CD4-positive, alpha-beta T cell treated with Interleukin-4 for 1 hour (primary cell): ENCODE measurements at regions not wholly inside any gene's neighbourhood (a gene's known extent, or its start where the extent isn't known, plus 50 kb on each side); places are given as distances from the start of the nearest gene placed in this dataset.

Source experiments
- DNase-seq, 2 donors: peaks; one replicate each; pipeline ENCODE4 v3.0.0-alpha.2; 2020 to 2022

DNA sequence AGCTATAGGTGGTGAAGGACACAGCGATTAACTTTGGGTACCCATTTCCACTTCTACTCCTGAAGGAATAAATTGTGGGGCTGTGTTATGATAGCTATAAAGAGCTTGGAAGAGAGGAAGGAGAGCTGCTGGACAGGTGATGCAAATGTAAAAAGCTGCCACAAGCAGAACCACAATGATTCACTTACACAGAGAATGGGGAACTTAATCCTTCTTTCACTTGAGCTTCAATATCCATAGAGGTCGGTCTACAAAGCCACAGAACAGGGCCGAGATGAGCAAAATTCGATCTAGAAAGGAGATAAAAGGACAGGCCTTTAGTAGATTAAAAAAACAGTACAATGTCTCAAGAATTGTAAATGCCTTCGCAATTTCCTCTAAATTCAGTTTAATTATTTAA is 831.1 kb downstream of the LRFN5 start:
- DNase-seq = no peak

DNA sequence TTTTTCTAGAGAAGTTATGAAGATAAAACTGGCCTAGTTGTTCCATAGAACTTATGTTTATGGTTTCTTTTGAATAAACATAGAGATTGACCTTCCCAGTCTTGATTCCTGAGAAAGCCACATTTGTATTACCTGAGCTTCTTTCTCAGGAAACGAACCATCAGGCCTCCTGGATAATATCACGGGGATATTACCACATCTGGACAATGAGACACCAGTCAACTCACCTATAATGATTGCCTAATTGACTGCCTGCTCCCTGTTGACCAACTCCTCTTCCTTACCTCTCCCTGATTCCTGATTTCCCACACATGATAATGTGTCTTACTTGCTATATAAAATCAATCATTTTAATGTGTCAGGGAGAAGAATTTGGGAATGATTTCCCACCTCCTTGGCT is 822.7 kb downstream of the LRFN5 start:
- no peak for DNase-seq

DNA sequence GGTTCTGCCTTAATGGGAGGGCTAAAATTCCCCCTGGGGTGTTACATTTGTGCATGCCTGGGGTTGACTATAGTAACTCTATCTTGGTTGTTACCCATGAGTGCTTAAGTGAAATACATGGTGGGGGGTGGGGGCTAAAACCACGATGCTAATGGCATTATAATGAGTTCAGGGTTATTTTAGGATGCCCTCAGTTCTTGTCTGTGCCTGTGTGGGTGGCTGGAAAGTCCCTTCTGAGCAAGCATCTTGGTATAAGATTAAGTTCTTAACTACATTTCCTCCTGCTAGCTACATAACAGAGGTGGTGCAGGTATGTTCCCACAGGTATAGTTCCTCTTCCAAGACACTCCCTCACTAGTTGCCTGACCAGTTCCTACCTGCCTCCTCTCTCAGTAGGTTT is 822.3 kb downstream of the LRFN5 start:
- DNase-seq = peak in 1 of 2 donors; percentile 49

DNA sequence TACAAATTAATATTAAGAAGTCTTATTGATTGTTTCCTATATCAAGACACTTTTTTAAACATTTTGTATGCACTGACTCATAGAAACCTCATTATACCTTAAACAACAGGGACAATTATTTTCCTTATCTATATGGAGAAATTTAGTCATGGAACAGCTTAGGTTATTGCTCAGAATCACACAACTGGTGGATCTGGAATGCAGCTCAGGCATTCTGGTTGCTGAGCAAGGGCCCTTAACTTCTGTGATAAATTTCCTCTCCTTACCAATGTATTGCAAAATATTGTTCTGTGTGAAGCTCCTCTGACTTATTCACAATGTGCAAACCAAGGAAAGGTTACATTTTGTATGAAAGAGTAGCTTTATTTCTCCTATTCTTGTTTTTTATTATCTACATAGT is 817.8 kb downstream of the LRFN5 start:
- DNase-seq = no peak

DNA sequence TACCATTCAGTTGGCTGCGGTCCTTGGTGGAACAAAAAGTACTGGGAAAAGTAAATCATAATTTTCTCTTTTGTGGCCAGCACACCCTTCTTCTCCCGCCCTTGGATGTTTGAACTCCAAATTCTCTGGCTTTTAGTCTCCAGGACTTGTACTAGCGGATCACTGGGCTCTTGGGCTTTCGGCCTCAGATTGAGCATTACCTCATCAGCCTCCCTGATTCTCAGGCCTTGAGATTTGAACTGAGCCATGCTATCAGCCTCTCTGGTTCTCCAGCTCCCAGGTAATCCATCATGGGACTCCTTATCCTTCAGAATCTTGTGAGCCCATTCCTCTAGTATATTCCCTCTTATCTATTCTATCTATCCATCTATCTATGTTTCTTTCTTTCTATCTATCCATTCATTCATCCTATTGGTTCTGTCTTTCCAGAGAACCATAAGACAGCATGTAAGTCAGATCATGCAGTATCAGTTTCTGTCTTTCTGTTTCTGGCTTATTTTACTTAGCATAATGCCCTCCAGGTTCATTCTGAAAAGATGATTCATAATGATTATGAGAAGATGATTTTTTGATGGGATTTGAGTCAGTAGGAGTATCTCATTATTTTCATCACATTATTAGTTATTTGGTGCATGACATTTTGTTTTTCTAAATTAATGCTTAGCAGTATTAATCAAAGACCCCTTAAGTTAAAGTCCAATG is 814.9 kb downstream of the LRFN5 start:
- DNase-seq = no peak

DNA sequence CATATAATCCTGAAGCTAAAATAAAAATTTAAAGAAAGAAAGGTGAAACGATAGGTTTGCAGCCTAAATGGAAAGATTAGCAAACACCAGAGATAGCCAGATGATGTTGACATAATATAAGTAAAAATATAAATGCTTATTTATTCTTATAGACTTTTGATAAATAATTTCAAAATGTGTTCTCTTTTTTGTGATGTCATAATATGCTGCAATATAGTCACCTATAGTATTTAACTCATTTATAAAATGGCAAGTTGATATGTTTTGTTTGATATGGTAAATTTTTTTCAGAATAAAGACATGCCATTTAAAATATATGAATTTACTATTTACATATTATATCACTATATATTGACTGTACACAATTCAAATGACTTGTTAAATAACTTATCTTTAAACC is 813.4 kb downstream of the LRFN5 start:
- no peak for DNase-seq

DNA sequence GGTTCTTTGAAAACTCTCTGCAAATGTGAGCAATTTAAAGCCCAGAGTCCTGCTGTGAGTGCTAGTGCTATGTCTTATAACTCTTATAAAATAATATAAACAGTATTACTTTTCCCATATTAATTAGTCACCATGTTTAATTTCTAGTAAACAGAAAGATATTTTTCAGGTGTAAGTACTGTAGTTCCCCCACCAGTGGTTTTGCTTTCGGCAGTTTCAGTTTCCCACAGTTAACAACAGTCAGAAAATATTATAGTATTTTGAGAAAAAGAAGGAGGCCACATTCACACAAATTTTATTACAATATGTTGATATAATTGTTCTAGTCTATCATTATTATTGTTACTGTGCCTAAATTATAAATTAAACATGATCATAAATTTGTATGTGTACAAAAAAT is 800.5 kb downstream of the LRFN5 start:
- no peak for DNase-seq

DNA sequence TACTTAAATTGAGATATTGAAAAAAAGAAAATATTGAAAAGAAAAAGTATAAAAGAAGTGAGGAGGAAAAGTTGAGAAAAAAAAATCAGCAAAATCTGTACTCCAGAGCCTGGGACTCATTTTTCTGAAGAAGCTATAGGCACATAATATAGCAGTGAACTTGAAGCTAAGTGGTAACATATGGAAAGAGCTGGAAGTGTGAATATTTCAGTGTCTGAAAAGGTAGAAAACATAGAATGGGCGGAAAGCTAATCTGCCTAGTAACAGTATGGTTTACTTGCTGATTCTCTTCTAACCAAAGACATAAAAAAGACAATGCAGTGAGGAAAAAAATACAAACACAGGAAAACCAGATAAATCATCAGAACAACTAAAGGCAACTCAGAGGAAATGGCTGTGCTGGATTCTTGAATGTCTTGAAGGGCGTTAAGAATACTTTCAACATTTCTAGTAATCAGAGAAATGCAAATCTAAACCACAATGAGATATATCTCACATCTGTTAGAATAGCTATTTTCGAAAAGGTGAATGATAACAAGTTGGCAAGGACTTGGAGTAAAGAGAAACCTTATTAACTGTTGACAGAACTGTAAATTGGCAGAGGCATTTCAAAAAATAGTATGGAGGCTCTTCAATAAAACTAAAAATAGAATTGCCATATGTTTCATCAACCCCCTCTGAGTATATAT is 784.6 kb downstream of the LRFN5 start:
- DNase-seq = no peak

DNA sequence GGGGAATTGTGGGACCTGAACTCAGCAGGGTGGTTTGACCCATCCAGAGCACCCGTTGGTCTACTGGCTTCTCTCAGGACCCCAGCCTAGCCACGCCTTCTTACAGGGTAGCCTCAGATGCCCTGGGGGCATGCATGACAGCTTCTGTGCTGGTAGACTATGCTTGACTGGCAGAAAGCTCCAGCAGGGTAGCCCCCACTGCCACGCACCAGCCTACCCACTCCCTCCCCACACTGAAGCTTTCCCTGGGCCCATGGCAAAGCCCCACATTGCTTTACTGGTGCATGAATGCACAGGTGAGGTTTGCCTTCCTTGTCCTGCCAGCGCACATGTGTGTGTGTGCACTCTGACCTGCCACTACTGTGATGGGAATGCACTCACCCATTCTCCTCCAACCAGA is 772.2 kb downstream of the LRFN5 start:
- DNase-seq = no peak

DNA sequence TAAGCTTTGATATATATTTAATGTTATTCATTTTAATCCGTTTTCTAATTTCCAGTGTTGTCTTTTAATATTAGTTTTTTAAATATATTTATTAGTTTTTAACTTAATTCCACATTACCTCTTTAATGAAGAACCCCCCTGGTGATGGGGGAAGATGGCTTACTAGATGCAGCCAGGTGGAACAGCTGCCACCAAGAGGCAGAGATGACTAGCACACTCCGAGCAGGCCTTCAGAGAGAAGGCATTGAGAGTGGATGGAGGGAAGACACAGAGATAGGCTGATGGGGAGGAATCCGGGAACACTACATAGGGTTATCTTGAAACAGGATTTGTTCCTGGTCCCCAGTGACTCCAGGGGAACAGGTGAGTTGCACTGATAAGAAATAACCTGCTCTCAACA is 771.6 kb downstream of the LRFN5 start:
- no peak for DNase-seq

DNA sequence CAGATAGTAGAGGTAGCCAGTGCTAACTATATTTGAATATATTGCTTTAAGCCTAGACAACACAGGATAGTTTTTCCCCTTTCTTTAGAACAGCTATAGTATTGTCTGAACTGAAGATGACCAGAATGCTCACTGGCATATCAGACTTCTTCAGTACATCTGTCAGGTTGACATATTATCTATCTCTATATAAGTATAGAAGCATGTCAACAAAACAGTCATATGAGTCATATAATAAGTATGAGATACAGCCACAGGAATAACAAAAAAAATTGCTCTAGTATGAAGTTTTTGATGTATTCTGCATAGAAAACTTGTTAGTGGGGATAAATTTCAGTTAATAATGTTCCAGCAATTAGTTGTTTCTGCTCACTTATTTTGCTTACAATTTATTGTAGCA is 767.7 kb downstream of the LRFN5 start:
- no peak for DNase-seq

DNA sequence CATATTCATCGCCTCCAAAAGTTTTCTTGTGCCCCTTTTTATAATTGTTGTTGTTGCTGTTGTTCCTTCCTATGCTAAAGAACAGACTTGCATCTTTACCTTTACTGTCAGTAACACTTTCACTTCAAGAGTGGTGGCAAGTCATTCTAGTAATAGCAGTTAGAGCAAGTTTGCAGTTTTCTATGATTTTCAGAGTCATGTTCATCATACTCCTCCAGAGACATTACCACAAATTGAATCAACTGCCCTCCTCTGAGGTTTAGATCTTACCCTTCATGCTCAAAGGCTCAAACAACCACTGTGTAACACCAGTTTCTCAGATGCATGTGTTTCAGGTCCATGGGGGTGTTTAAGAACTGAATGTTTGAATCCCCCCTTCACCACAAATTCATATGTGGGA is 763.4 kb downstream of the LRFN5 start:
- no peak for DNase-seq

DNA sequence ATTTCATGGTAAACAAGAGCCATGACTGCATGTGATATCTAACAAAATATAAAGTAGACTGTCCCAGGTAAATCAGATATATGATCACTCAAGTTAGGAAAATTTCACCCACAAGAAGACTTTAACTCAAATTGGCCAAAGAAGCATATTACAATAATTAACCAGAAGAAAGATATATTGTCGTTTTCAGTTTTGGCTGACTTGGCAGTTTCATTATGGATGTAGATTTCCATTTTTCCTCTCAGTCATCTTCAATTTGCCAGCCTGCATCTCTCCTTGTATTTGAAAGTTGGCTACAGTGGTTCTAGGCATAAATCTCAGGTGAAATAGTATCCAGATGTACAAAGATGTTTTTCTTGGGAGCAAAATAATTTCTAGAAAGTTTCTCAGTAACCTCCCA is 761.6 kb downstream of the LRFN5 start:
- no peak for DNase-seq

DNA sequence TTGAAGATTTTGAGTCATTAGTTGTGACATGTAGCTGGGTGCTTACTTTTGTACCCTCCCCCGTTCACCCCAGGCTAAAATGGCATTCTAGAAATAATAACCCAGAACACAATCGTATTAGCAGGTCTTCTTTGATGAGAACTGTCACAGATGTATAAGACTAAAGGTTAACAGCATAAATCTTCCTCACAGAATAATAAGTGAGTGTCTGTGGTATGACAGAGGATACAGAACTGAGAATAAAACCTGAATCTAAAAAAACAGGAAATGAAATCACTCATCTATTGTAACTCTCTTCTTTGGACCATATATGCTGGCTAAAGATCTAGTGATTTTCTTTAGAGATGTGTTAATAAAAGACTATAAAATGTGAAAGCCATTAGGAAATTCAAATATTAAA is 746.6 kb downstream of the LRFN5 start:
- no peak for DNase-seq

DNA sequence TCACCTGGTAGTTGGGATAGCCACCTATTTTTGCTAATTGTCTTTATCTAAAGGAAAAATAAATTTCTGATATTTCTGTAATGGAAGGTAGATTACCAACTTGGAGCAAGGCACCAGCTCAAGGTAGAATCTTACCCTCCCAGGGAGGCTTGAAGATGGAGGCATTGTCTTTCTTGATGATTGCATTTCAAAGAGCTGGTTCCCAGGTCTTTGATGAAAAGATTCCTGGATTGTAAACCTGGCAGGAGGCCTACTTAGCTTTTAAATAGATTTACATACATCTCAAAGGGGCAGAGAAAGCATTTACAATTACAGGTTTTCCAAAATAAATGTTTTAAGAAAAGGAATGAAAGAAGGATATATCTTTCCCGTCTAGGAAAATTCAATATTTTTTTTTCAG is 729.2 kb downstream of the LRFN5 start:
- no peak for DNase-seq

DNA sequence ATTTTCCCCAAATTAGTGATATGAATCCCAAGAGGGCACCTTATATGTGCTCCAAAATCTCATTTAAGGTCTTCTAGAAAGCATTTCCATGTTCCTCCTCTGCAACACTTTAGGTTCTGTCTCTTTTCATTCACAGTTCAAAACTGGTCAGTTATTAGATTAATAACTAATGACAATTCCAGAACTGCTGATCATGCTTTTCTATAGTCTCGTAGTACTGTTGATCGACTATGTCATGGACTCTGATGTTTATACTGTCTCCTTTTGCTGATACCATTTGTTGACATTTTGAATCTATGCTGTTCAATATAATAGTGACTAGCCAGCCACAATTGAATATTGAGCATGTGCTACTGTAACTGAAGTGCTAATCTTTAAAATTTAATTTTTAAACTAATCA is 728.3 kb downstream of the LRFN5 start:
- no peak for DNase-seq

DNA sequence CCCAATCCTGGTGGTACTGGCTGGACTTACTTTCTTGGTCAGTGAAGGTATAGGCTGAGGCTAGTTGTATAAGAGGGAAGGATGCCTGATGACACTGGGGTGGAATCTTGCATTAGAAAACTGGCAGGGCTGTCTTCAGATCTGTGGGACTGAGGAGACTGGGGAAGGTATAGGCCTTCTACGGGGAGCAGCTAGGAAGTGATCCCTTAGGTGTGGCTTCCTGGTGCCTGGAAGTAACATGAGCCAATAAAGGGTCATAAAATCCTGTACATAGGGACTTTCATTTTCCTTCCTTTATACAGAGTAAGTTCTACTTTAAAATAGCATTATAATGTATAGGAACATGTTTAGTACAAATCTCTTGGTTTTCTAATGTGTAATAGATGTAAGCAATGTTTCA is 716.8 kb downstream of the LRFN5 start:
- no peak for DNase-seq

DNA sequence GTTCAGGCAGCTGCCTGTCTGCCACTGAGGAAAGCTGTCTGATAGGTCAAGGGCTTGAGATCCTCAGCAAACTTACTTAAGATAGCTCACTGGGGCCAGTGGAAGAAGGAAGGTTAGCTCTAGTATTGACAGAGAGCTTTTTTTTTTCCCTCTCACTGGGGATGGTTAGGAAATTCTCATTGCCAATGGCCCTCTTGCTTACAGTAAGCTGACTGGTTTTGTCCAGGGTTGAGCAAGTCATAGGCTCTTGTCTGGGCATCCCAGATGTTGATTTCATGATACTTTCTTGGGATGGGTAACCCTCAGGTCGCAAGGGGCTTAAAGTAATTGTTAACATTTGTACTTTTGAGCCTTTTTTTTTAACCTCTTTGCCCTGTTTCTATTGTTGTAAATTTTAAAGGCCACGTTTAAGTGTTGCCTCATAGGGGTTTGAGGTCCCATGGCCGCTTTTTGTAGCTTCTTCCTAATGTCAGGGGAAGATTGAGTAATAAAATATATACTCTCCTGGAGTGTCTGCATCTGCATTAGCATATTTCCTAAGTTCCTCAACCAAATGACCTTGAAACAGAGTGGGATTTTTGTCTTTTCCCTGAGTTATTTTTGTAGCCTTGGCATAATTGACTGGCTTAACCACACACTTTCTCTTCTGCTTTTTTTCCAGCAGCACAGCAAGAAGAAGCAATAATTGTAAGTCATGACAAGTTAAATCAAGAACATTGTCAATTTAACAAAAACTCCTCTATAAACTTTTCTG is 716.0 kb downstream of the LRFN5 start:
- DNase-seq = no peak

DNA sequence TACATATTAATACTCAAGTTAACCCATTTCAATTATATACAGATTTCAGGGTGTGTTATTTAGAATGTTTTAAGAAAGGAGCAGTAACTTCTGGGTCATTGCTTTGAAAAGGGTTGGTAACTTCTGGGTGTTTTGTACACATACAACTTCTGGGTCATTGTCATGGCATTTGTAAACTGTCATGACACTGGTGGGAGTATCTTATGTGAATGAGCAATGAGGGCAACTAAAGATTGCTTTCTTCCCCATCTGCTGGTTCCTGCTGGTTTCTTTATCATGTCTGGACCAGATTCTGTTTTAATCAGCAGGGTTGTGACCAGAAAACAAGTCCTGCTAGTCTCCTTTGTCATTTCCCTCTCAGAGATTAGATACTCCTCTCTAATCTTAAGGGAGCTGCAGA is 713.3 kb downstream of the LRFN5 start:
- no peak for DNase-seq

DNA sequence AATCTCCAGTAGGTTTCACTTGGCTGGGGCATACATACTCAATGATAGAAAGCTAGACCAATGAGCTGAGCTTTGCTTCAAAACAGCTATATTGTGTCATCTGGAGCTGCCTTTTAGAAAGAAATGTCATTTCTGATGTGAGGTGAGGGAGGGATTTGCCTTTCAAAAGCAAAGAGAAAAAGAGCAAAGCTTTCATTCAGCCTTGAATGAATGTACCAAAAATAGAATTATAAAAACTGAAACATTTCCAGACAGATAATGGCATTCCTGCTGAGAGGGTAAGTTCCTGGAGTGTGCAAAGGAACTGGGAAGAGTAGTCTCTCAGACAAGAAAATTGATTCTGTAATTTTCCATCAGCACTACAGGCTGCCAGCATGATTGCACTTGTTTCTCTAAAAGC is 710.0 kb downstream of the LRFN5 start:
- no peak for DNase-seq

DNA sequence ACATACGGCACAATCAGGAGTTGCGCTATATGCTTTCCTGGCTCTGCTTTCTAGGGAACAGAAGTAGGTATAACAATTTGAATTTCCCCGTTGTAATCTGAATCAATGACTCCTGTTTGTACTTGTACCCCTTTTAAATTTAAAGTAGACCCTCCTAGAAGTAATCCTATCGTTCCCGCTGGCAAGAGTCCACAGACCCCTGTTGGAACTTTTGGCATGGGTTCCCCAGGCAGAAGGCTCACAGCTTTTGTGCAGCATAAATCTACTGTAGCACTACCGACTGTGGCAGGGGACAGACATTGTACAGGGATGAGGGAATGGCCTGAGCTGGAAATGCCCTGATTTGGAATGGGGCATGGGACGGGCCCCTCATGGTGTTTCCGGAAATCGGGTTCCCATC is 705.2 kb downstream of the LRFN5 start:
- no peak for DNase-seq

DNA sequence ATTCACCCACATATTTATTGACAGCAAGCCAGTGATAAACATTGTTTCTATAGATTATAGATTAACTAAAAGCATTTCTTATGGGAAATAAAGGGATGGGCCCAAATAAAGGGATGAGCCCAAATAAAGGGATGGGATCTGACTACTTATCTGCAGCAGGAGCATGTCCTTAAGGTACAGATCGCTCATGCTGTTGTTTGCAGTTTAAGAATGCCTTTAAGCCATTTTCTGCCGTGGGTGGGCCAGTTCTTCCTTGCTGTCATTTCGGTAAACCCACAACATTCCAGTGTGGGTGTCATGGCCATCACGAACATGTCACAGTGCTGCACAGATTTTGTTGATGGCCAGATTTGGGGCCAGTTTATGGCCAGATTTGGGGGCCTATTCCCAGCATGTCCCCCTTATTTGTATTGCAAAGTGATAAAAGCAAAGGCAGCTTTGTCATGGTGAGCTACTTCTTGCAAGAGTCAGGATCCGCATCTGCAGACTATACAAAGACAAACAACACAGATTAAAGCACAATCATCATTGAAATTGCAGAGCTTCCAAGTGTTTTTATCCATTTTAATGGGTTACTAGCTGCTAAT is 700.7 kb downstream of the LRFN5 start:
- no peak for DNase-seq

DNA sequence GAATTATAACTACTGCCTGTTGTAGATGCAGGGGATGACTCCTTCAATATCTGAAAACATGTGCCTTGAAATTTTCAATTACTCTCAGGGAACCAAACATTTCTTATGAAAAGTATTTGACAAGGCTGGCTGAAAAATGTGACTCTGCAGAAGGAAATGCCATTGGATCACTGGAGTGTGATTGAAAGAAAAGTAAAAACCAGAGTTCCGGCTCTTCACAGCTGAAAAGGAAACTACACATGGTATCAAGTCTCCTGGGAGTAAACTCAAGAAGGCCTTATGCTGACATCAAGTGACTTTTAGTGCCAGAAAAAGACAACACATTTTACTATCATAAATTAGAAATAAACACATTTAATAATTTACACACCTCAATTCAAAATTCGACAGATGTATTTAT is 693.0 kb downstream of the LRFN5 start:
- no peak for DNase-seq

DNA sequence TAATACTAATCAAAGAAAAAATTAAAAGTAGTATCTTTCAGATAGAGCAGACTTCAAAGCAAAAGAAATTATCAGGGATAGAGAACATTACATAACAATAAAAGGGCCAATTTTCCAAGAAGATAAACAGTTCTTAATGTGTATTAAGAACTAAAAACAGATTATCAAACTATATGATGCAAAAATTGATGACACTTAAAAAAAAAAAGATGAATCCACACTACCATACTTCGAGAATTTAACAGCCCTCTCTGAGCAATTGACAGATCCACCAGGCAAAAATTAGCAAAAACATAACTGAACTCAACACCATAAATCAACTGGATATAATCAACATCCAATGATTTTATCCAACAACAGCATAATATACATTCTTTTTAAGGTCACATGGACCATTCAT is 686.5 kb downstream of the LRFN5 start:
- no peak for DNase-seq
